IMR-90 (cell line): ENCODE measurements at regions not wholly inside any gene's neighbourhood (a gene's known extent, or its start where the extent isn't known, plus 50 kb on each side); places are given as distances from the start of the nearest gene placed in this dataset.
A peak's percentile ranks its signal among the peaks of the same experiment; 100 is the strongest.

ENCODE experiments used
- ATAC-seq: fragments of 200-7000 bp; cut with Tn5 transposase; 2 replicates; pipeline ENCODE4 v1.9.1; 2020; ENCODE audit warnings: low read depth, mild to moderate bottlenecking, moderate library complexity
- BruUV-seq: library from RNA; stranded (reverse); fragments of 400-500 nt; replicated peaks from 2 replicates; lab custom pipeline; 2021; lab: Mats Ljungman, UMichigan
- CTCF ChIA-PET: fragments of 300-600 bp; formaldehyde crosslinking; extraction: SDS; loops from one replicate; lab custom pipeline; 2021; ENCODE audit warnings: antibody characterized with exemption; lab: Yijun Ruan, JAX
- POLR2A ChIA-PET: fragments of 300-600 bp; sonication (Branson Sonifier 250); formaldehyde crosslinking; loops from one replicate; lab custom pipeline; 2022; ENCODE audit warnings: antibody characterized with exemption; ENCODE audit not compliant: unreplicated experiment; lab: Charles Lee
- DNase-seq: peaks from one replicate; pipeline ENCODE4 v3.0.0; 2013
- H2AFZ ChIP-seq: replicated peaks from 2 replicates; pipeline ENCODE3; 2013; ENCODE audit warnings: low read length, mild to moderate bottlenecking; ENCODE audit not compliant: poor library complexity
- H2AK5ac ChIP-seq: 2 replicates; pipeline ENCODE4 v1.6.1; 2013; ENCODE audit warnings: low read depth, low read length, inconsistent platforms
- H2AK9ac ChIP-seq: replicated peaks from 2 replicates; pipeline ENCODE3; 2013; ENCODE audit warnings: mild to moderate bottlenecking, low read depth, low read length, moderate library complexity; ENCODE audit not compliant: poor library complexity
- H2BK120ac ChIP-seq: 2 replicates; pipeline ENCODE4 v1.6.1; 2013; ENCODE audit warnings: low read depth, low read length, inconsistent platforms
- H2BK15ac ChIP-seq: 3 replicates; pipeline ENCODE4 v1.6.1; 2013; ENCODE audit warnings: low read depth, low read length, inconsistent platforms
- H2BK20ac ChIP-seq: 2 replicates; pipeline ENCODE4 v1.6.1; 2013; ENCODE audit warnings: low read depth, mild to moderate bottlenecking, inconsistent platforms, low read length, moderate library complexity
- H2BK5ac ChIP-seq: 2 replicates; pipeline ENCODE4 v1.6.1; 2013; ENCODE audit warnings: mild to moderate bottlenecking, low read depth, low read length, inconsistent platforms; ENCODE audit not compliant: poor library complexity, severe bottlenecking
- H3K14ac ChIP-seq: replicated peaks from 2 replicates; pipeline ENCODE4 v1.6.1; 2013; ENCODE audit warnings: low read depth, low read length, inconsistent platforms
- H3K18ac ChIP-seq: 2 replicates; pipeline ENCODE4 v1.6.1; 2013; ENCODE audit warnings: low read depth, low read length, control low read depth
- H3K23ac ChIP-seq: 2 replicates; pipeline ENCODE4 v1.6.1; 2013; ENCODE audit warnings: low read depth, low read length, inconsistent platforms
- H3K27ac ChIP-seq: 2 replicates; pipeline ENCODE4 v1.5.1; 2013; ENCODE audit warnings: mild to moderate bottlenecking, control low read depth, low read length; ENCODE audit not compliant: insufficient read depth
- H3K27me3 ChIP-seq: 2 replicates; pipeline ENCODE4 v1.6.1; 2013; ENCODE audit warnings: low read length; ENCODE audit not compliant: control insufficient read depth, insufficient read depth
- H3K36me3 ChIP-seq: 2 replicates; pipeline ENCODE4 v1.6.1; 2013; ENCODE audit warnings: low read length, mixed read lengths; ENCODE audit not compliant: control insufficient read depth, insufficient read depth
- H3K4ac ChIP-seq: 2 replicates; pipeline ENCODE4 v1.6.1; 2013; ENCODE audit warnings: low read depth, low read length, inconsistent platforms
- H3K4me1 ChIP-seq: 2 replicates; pipeline ENCODE4 v1.6.1; 2013; ENCODE audit warnings: low read length, mixed read lengths; ENCODE audit not compliant: control insufficient read depth, insufficient read depth
- H3K4me2 ChIP-seq: 2 replicates; pipeline ENCODE4 v1.6.1; 2013; ENCODE audit warnings: low read depth, mild to moderate bottlenecking, control low read depth, low read length, moderate library complexity
- H3K4me3 ChIP-seq: 2 replicates; pipeline ENCODE4 v1.5.1; 2013; ENCODE audit warnings: low read depth, mild to moderate bottlenecking, control low read depth, low read length, moderate library complexity; ENCODE audit not compliant: insufficient read depth
- H3K56ac ChIP-seq: 2 replicates; pipeline ENCODE4 v1.6.1; 2013; ENCODE audit warnings: low read length, inconsistent platforms; ENCODE audit not compliant: insufficient read depth; ENCODE audit errors: extremely low read depth
- H3K79me1 ChIP-seq, 2 experiments: 2 replicates each; pipeline ENCODE4 v1.6.1; 2013; ENCODE audit warnings: low read length in 2 of 2, inconsistent platforms in 1 of 2, low read depth in 1 of 2
- H3K9ac ChIP-seq: 2 replicates; pipeline ENCODE4 v1.6.1; 2013; ENCODE audit warnings: low read depth, low read length, control low read depth
- H3K9me1 ChIP-seq: 2 replicates; pipeline ENCODE4 v1.6.1; 2013; ENCODE audit warnings: low read length, inconsistent platforms; ENCODE audit not compliant: insufficient read depth
- H3K9me3 ChIP-seq: 2 replicates; pipeline ENCODE4 v1.6.1; 2013; ENCODE audit warnings: low read length; ENCODE audit not compliant: control insufficient read depth, insufficient read depth
- H4K20me1 ChIP-seq: 2 replicates; pipeline ENCODE4 v1.6.1; 2013; ENCODE audit warnings: low read length, inconsistent platforms; ENCODE audit not compliant: insufficient read depth
- H4K5ac ChIP-seq: 2 replicates; pipeline ENCODE4 v1.6.1; 2013; ENCODE audit warnings: mild to moderate bottlenecking, low read depth, low read length, control low read depth
- H4K8ac ChIP-seq, 2 experiments: 2 replicates each; pipeline ENCODE4 v1.6.1; 2013; ENCODE audit warnings: low read depth in 2 of 2, low read length in 2 of 2, control low read depth in 1 of 2, inconsistent platforms in 1 of 2
- H4K91ac ChIP-seq: 2 replicates; pipeline ENCODE4 v1.6.1; 2013; ENCODE audit warnings: low read depth, low read length, inconsistent platforms; ENCODE audit not compliant: insufficient read depth
- BHLHE40 ChIP-seq: fragments of 150-350 bp; IDR thresholded peaks from 2 replicates; pipeline ENCODE4 v1.6.1; 2016; ENCODE audit warnings: mild to moderate bottlenecking, low read depth, low read length
- MAFK ChIP-seq: IDR thresholded peaks from 2 replicates; pipeline ENCODE4 v1.6.1; 2012; ENCODE audit warnings: low read depth, low read length, improper control_type of control experiment
- RFX5 ChIP-seq: IDR thresholded peaks from 2 replicates; pipeline ENCODE4 v1.8.0; 2012; ENCODE audit warnings: low read depth, mild to moderate bottlenecking, low read length, moderate library complexity
- WGBS, 2 experiments: methylation state at CpG; one replicate each; pipeline versions ENCODE4 v1.1.5 to v1.1.7; 2013; ENCODE audit warnings: missing lambda C conversion rate in 2 of 2; ENCODE audit not compliant: insufficient read length in 1 of 2; ENCODE audit errors: extremely low coverage in 2 of 2; 5-methylcytosine and 5-hydroxymethylcytosine counted together
- dilution Hi-C: fragments of 300-500 bp; cut with HindIII; formaldehyde crosslinking; loops from one replicate; pipeline ENCODE4 v1.14.3; 2018; ENCODE audit warnings: low sequenced_read_pairs; ENCODE audit not compliant: unreplicated experiment
- in situ Hi-C: fragments of 300-500 bp; cut with MboI; formaldehyde crosslinking; loops from 3 replicates; pipeline ENCODE4 v1.14.3; 2019; ENCODE audit warnings: low sequenced_read_pairs, inconsistent platforms, mixed read lengths
- intact Hi-C: fragments of 100-400 bp; cut with micrococcal nuclease; formaldehyde crosslinking; loops from 2 replicates; pipeline ENCODE4 v1.10.0; 2022

GRCh38 chr21:35908311-35909078 is 151.8 kb downstream of the SETD4 start:
- no peak overlapping the region for H2AK9ac ChIP-seq
- no peaks in the 10 kb centered on the region; the same call in 1 of the 2 replicates for H3K4me1 ChIP-seq
- no peak overlapping the region for H3K4me3 ChIP-seq
- H3K27me3 ChIP-seq: peaks cover 4% of the 10 kb centered on the region; the same call in 1 of the 2 replicates
- no peaks in the 10 kb centered on the region for H3K9me1 ChIP-seq
- H2AFZ ChIP-seq: no peak overlapping the region
- H2BK15ac ChIP-seq: no peak overlapping the region
- dilution Hi-C loops: no loop called here
- H4K20me1 ChIP-seq: no peaks in the 10 kb centered on the region
- no peak overlapping the region for H3K14ac ChIP-seq
- no peaks in the 10 kb centered on the region for H3K79me1 ChIP-seq
- CTCF ChIA-PET: no interaction called here
- H4K91ac ChIP-seq: no peak overlapping the region
- DNase-seq: no peak
- TF ChIP-seq MAFK: peak; percentile 55
- TF ChIP-seq BHLHE40: no peak
- TF ChIP-seq RFX5: no peak
- no peak overlapping the region for H2BK120ac ChIP-seq
- POLR2A ChIA-PET: no interaction called here
- no peak for ATAC-seq
- H3K27ac ChIP-seq: no peak overlapping the region
- no peak overlapping the region for H2BK20ac ChIP-seq
- in situ Hi-C loops: no loop called here
- intact Hi-C loops: no loop called here
- H4K8ac ChIP-seq: no peak overlapping the region
- no peak overlapping the region for H2AK5ac ChIP-seq
- H3K18ac ChIP-seq: no peak overlapping the region
- no peak overlapping the region for H3K23ac ChIP-seq
- no peaks in the 10 kb centered on the region for H3K9me3 ChIP-seq
- H3K56ac ChIP-seq: no peak overlapping the region
- no peak overlapping the region for H4K5ac ChIP-seq
- H3K4me2 ChIP-seq: no peak overlapping the region
- no peak overlapping the region for H3K9ac ChIP-seq
- WGBS, 2 experiments: no CpG with 5 or more reads among the region's 5 CpGs
- no peaks in the 10 kb centered on the region for H3K36me3 ChIP-seq
- H3K4ac ChIP-seq: no peak overlapping the region
- H2BK5ac ChIP-seq: no peak overlapping the region
- no TSS peak for BruUV-seq
